Neutrophil (primary cell): ENCODE measurements at regions not wholly inside any gene's neighbourhood (a gene's known extent, or its start where the extent isn't known, plus 50 kb on each side); places are given as distances from the start of the nearest gene placed in this dataset.

Experiments
- H3K27ac ChIP-seq: fragments of 200-600 bp; sonication (generic); 2 replicates; pipeline ENCODE4 v1.5.1; 2016; ENCODE audit warnings: mild to moderate bottlenecking, moderate library complexity
- H3K27me3 ChIP-seq: fragments of 200-600 bp; sonication (generic); 2 replicates; pipeline ENCODE4 v1.6.0; 2016; ENCODE audit warnings: mild to moderate bottlenecking
- H3K36me3 ChIP-seq: fragments of 200-600 bp; sonication (generic); 2 replicates; pipeline ENCODE4 v1.5.1; 2017
- H3K4me1 ChIP-seq, 2 experiments: fragments of 200-600 bp in 1 of 2; sonication (generic) in 1 of 2; 1 replicate in 1 of 2; 2 replicates in 1 of 2; pipeline versions ENCODE4 v1.5.1 to v1.6.1; 2013 to 2016; ENCODE audit warnings: low read depth in 1 of 2, low read length in 1 of 2, mild to moderate bottlenecking in 1 of 2, moderate library complexity in 1 of 2; ENCODE audit not compliant: control insufficient read depth in 1 of 2, insufficient read depth in 1 of 2
- H3K4me3 ChIP-seq, 2 experiments: fragments of 200-600 bp in 1 of 2; sonication (generic) in 1 of 2; 1 replicate in 1 of 2; 2 replicates in 1 of 2; pipeline ENCODE4 v1.5.1; 2013 to 2016; ENCODE audit warnings: low read depth in 1 of 2, low read length in 1 of 2, mild to moderate bottlenecking in 1 of 2, moderate library complexity in 1 of 2
- H3K9me3 ChIP-seq: fragments of 200-600 bp; sonication (generic); 2 replicates; pipeline ENCODE4 v1.5.1; 2016
- TF ChIP-seq, protein P1 (sequence below): fragments of 200-600 bp; sonication (generic); IDR thresholded peaks from 2 replicates; pipeline ENCODE4 v1.5.1; 2016; ENCODE audit warnings: antibody characterized with exemption

DNA sequence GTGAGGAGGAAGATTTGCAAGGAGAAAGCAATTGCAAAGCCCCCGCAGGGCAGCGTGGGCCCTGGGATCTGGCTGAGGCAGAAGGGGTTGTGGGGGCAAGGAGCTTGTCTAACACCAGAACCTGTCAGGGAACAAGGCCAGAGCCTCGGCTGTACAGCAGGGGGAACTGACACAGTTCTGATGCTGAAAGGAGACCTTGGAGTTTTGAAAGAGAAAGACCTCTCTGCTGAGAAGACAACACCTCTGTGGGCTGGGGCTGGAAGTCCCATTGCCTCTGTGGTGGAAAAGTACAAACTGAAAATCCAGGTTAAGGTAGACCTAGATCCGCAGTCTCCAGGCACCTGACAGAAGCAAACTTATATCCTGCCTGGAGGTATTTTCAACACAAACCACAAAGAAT is 86.9 kb upstream of the CST7 start:
- H3K27me3 ChIP-seq: no peaks in the 10 kb centered on the region
- TF ChIP-seq, protein P1, sequence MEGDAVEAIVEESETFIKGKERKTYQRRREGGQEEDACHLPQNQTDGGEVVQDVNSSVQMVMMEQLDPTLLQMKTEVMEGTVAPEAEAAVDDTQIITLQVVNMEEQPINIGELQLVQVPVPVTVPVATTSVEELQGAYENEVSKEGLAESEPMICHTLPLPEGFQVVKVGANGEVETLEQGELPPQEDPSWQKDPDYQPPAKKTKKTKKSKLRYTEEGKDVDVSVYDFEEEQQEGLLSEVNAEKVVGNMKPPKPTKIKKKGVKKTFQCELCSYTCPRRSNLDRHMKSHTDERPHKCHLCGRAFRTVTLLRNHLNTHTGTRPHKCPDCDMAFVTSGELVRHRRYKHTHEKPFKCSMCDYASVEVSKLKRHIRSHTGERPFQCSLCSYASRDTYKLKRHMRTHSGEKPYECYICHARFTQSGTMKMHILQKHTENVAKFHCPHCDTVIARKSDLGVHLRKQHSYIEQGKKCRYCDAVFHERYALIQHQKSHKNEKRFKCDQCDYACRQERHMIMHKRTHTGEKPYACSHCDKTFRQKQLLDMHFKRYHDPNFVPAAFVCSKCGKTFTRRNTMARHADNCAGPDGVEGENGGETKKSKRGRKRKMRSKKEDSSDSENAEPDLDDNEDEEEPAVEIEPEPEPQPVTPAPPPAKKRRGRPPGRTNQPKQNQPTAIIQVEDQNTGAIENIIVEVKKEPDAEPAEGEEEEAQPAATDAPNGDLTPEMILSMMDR: no peak
- peaks cover 7% of the 10 kb centered on the region for H3K9me3 ChIP-seq
- no peaks in the 10 kb centered on the region for H3K36me3 ChIP-seq
- H3K4me1 ChIP-seq: no peaks in the 10 kb centered on the region
- no peak overlapping the region for H3K27ac ChIP-seq
- H3K4me3 ChIP-seq: no peak overlapping the region

DNA sequence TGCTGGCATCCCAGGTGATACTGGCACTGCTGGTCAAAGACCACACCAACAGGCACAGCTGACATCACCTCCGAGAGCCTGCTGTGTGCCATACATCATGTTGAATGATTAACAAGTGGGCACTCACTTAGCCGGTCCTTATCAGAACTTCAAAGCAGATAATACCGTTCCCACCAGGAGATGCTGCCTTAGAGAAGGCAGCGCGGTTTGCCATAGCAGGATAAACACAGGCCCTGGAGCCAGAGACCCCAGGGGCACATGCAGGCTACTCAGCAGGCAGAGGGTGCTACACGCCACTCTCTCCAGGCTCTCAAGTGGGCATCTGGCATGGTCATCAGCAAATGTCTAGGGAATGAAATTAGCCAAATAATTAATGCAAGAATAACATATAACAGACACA is 86.5 kb upstream of the CST7 start:
- TF ChIP-seq, protein P1: no peak

DNA sequence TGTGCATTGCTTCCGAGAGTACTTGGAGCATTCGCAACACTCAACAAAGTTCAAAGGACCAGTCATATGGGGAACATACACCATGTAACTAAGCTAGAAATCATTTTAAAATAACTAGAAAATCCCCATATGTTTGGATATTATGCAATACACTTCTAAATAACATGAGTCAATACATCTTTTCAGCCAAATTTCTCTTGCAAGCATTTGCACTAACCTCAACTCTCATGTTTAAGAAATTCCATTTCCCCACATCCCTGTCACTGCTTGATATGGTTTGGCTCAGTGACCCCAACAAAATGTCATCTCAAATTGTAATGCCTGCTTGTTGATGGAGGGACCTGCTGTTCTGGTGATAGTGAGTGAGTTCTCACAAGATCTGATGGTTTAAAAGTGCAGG is 85.7 kb upstream of the CST7 start:
- no peak overlapping the region for H3K27ac ChIP-seq
- H3K4me1 ChIP-seq: no peaks in the 10 kb centered on the region
- H3K4me3 ChIP-seq: no peak overlapping the region
- H3K9me3 ChIP-seq: peaks cover 7% of the 10 kb centered on the region
- no peaks in the 10 kb centered on the region for H3K27me3 ChIP-seq
- no peaks in the 10 kb centered on the region for H3K36me3 ChIP-seq
- TF ChIP-seq, protein P1: no peak

More for the DNA sequence above, 86.5 kb upstream of the CST7 start:
- no peak overlapping the region for H3K4me3 ChIP-seq
- no peaks in the 10 kb centered on the region for H3K27me3 ChIP-seq
- H3K9me3 ChIP-seq: peaks cover 7% of the 10 kb centered on the region
- H3K4me1 ChIP-seq: no peaks in the 10 kb centered on the region
- no peak overlapping the region for H3K27ac ChIP-seq
- no peaks in the 10 kb centered on the region for H3K36me3 ChIP-seq

DNA sequence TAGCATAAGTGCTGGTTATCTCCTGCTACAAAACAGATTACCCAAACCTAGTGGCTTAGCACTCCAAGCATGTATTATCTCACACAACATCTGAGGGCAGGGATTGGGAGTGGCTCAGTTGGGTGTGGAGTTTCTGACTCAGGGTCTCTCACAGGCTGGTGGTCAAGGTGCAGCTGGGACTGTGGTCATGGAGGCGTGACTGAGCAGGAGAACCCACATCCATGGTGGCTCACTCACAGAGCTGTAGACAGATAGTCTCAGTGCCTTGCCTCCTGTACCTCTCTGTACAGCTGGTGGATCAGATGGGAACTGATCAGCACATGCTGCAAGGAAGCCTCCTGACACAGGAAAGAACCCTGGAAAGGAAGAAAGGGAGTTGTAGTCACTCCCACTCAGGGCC is 83.1 kb upstream of the CST7 start:
- Histone ChIP-seq H3K9me3 (peaks cover 7% of the 10 kb centered on the region), H3K27ac (no peak overlapping the region), H3K27me3 (no peaks in the 10 kb centered on the region), H3K4me3 (no peak overlapping the region), H3K4me1 (no peaks in the 10 kb centered on the region), H3K36me3 (no peaks in the 10 kb centered on the region)
- TF ChIP-seq, protein P1: no peak

DNA sequence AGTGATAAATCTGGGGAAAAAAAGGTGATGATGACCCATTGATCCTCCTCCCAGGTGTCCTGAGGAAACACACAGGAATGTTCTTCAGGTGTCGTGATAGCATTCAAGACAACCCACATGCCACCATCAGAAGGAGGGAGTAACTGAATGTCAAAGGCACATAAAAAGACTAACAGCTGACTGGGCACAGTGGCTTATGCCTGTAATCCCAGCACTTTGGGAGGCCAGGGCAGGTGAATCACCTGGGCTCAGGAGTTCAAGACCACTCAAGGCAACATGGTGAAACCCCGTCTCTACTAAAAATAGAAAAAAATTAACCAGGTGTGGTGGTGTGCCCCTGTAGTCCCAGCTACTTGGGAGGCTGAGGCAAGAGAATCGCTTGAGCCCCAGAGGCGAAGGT is 82.3 kb upstream of the CST7 start:
- Histone ChIP-seq H3K9me3 (peaks cover 7% of the 10 kb centered on the region), H3K27ac (no peak overlapping the region), H3K27me3 (peaks cover 2% of the 10 kb centered on the region), H3K4me3 (no peak overlapping the region), H3K4me1 (no peaks in the 10 kb centered on the region), H3K36me3 (no peaks in the 10 kb centered on the region)
- TF ChIP-seq, protein P1: no peak

DNA sequence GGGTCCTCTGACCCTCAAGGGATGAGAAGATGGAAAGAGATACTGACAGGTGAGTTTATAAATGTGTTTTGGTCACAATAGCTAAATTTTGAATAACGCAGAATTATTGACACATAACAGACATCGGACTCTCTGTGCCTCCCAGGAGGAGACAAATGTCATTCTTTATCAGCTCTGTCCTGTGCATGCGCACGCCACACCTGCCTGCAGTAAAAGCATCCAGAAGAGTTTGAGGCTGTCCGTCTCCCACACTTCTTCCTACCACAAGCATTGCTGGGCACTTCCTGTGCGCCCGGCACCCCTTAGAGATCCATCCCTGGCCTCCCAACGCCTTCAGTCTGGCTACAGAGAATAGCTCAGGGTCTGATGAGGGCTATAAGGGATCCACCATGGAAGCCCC is 81.5 kb upstream of the CST7 start:
- no peak overlapping the region for H3K27ac ChIP-seq
- H3K27me3 ChIP-seq: peaks cover 10% of the 10 kb centered on the region
- H3K36me3 ChIP-seq: no peaks in the 10 kb centered on the region
- TF ChIP-seq, protein P1: no peak
- H3K9me3 ChIP-seq: peaks cover 7% of the 10 kb centered on the region
- no peaks in the 10 kb centered on the region for H3K4me1 ChIP-seq
- H3K4me3 ChIP-seq: no peak overlapping the region
